Panc1 (cell line): ENCODE measurements at regions not wholly inside any gene's neighbourhood (a gene's known extent, or its start where the extent isn't known, plus 50 kb on each side); places are given as distances from the start of the nearest gene placed in this dataset.

Experiments used
- ATAC-seq: fragments of 200-7000 bp; cut with Tn5 transposase; 2 replicates; pipeline ENCODE4 v1.9.1; 2020; ENCODE audit warnings: mild to moderate bottlenecking, moderate library complexity
- BruUV-seq: library from RNA; stranded (reverse); fragments of 400-500 nt; replicated peaks from 2 replicates; lab custom pipeline; 2021; lab: Mats Ljungman, UMichigan
- CTCF ChIA-PET: fragments of 300-600 bp; sonication (Branson Sonifier 250); formaldehyde crosslinking; loops from one replicate; lab custom pipeline; 2022; ENCODE audit warnings: antibody characterized with exemption; lab: Charles Lee
- POLR2A ChIA-PET: fragments of 300-600 bp; sonication (Branson Sonifier 250); formaldehyde crosslinking; loops from one replicate; lab custom pipeline; 2022; ENCODE audit warnings: antibody characterized with exemption; lab: Charles Lee
- DNase-seq: peaks from one replicate; pipeline ENCODE4 v3.0.0-alpha.2; 2010; ENCODE audit warnings: low read depth, low spot score
- H3K27ac ChIP-seq: 2 replicates; pipeline ENCODE4 v1.5.1; 2011; ENCODE audit warnings: mild to moderate bottlenecking, low read length, inconsistent platforms
- H3K27me3 ChIP-seq: fragments of 200-500 bp; sonication (Bioruptor generic); 2 replicates; pipeline ENCODE4 v1.6.0; 2014; ENCODE audit warnings: low read length, inconsistent platforms; ENCODE audit not compliant: control insufficient read depth, insufficient read depth
- H3K36me3 ChIP-seq: fragments of 200-500 bp; sonication (Bioruptor generic); 2 replicates; pipeline ENCODE4 v1.5.1; 2014; ENCODE audit warnings: inconsistent platforms, mild to moderate bottlenecking, low read length, moderate library complexity; ENCODE audit not compliant: control insufficient read depth, insufficient read depth
- H3K4me1 ChIP-seq: 2 replicates; pipeline ENCODE4 v1.5.1; 2011; ENCODE audit warnings: inconsistent platforms, mild to moderate bottlenecking, low read length, moderate library complexity; ENCODE audit not compliant: control insufficient read depth, insufficient read depth
- H3K4me3 ChIP-seq, 2 experiments: 2 replicates each; pipeline ENCODE4 v1.5.1; 2011 to 2012; ENCODE audit warnings: low read depth in 2 of 2, low read length in 2 of 2, mild to moderate bottlenecking in 2 of 2, inconsistent platforms in 1 of 2, moderate library complexity in 1 of 2
- H3K9me3 ChIP-seq: fragments of 200-500 bp; sonication (Bioruptor generic); 2 replicates; pipeline ENCODE4 v1.5.1; 2014; ENCODE audit warnings: low read depth, mild to moderate bottlenecking, inconsistent platforms, low read length, moderate library complexity; ENCODE audit not compliant: control insufficient read depth, insufficient read depth
- POLR2AphosphoS5 ChIP-seq: IDR thresholded peaks from 2 replicates; pipeline ENCODE4 v1.6.1; 2012; ENCODE audit warnings: mild to moderate bottlenecking, low read depth, low read length, moderate library complexity
- SIN3A ChIP-seq: IDR thresholded peaks from 2 replicates; pipeline ENCODE4 v1.6.1; 2012; ENCODE audit warnings: low read depth, mild to moderate bottlenecking, low read length, moderate library complexity, borderline replicate concordance; ENCODE audit not compliant: insufficient read depth
- TCF7L2 ChIP-seq: IDR thresholded peaks from 2 replicates; pipeline ENCODE4 v1.6.1; 2011; ENCODE audit warnings: mild to moderate bottlenecking, low read depth, low read length, inconsistent platforms
- in situ Hi-C: cut with HindIII; loops from 2 replicates; pipeline ENCODE4 v1.10.0; 2016; ENCODE audit warnings: low sequenced_read_pairs, low pct_unique_long_range_greater_than_20kb
- intact Hi-C: fragments of 100-400 bp; cut with micrococcal nuclease; formaldehyde crosslinking; loops from one replicate; pipeline ENCODE4 v1.10.0; 2022; ENCODE audit not compliant: unreplicated experiment
- TF ChIP-seq, protein P1 (sequence below): fragments of 450-650 bp; IDR thresholded peaks from 2 replicates; pipeline ENCODE4 v1.5.1; 2017; ENCODE audit warnings: mild to moderate bottlenecking
- TF ChIP-seq, protein P2 (sequence below), 2 experiments: IDR thresholded peaks; 2 replicates each; pipeline ENCODE4 v1.6.1; 2011 to 2012; ENCODE audit warnings: low read depth in 2 of 2, control low read depth in 1 of 2, low read length in 1 of 2, mild to moderate bottlenecking in 1 of 2, moderate library complexity in 1 of 2; ENCODE audit not compliant: insufficient read depth in 1 of 2

DNA sequence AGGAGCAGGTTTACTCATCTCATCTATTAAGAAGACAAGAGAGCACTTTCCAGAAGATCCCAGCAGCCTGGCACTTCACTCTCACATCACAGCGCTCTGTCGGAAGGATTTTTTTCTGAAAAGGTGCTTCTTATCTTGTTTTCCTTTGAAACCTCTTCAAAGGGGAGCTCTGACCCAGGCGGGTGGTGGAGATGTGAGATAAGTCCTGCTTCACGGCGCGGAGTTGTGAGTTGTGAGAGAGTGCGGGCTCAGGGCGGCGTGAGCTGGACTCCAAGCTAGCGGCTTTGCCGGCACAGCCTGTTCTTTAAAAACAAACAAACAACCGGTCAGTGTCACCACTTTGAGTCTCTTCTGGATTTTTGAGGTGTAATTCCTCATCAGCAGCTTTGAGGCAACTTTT lies 169.0 kb upstream of the ARGLU1 start:
- no peaks in the 10 kb centered on the region for H3K36me3 ChIP-seq
- no peak overlapping the region for H3K4me3 ChIP-seq
- intact Hi-C loops (no loop called here), in situ Hi-C loops (no loop called here)
- DNase-seq (no peak), ATAC-seq (no peak)
- H3K4me1 ChIP-seq, result no peaks in the 10 kb centered on the region
- ChIA-PET POLR2A (no interaction called here), CTCF (no interaction called here)
- no peak overlapping the region for H3K27ac ChIP-seq
- H3K27me3 ChIP-seq, result no peaks in the 10 kb centered on the region
- no TSS peak for BruUV-seq
- H3K9me3 ChIP-seq, result no peaks in the 10 kb centered on the region
- TF ChIP-seq, protein P1, sequence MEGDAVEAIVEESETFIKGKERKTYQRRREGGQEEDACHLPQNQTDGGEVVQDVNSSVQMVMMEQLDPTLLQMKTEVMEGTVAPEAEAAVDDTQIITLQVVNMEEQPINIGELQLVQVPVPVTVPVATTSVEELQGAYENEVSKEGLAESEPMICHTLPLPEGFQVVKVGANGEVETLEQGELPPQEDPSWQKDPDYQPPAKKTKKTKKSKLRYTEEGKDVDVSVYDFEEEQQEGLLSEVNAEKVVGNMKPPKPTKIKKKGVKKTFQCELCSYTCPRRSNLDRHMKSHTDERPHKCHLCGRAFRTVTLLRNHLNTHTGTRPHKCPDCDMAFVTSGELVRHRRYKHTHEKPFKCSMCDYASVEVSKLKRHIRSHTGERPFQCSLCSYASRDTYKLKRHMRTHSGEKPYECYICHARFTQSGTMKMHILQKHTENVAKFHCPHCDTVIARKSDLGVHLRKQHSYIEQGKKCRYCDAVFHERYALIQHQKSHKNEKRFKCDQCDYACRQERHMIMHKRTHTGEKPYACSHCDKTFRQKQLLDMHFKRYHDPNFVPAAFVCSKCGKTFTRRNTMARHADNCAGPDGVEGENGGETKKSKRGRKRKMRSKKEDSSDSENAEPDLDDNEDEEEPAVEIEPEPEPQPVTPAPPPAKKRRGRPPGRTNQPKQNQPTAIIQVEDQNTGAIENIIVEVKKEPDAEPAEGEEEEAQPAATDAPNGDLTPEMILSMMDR, result no peak
- TF ChIP-seq POLR2AphosphoS5 (no peak), SIN3A (no peak), TCF7L2 (no peak)
- TF ChIP-seq, protein P2, sequence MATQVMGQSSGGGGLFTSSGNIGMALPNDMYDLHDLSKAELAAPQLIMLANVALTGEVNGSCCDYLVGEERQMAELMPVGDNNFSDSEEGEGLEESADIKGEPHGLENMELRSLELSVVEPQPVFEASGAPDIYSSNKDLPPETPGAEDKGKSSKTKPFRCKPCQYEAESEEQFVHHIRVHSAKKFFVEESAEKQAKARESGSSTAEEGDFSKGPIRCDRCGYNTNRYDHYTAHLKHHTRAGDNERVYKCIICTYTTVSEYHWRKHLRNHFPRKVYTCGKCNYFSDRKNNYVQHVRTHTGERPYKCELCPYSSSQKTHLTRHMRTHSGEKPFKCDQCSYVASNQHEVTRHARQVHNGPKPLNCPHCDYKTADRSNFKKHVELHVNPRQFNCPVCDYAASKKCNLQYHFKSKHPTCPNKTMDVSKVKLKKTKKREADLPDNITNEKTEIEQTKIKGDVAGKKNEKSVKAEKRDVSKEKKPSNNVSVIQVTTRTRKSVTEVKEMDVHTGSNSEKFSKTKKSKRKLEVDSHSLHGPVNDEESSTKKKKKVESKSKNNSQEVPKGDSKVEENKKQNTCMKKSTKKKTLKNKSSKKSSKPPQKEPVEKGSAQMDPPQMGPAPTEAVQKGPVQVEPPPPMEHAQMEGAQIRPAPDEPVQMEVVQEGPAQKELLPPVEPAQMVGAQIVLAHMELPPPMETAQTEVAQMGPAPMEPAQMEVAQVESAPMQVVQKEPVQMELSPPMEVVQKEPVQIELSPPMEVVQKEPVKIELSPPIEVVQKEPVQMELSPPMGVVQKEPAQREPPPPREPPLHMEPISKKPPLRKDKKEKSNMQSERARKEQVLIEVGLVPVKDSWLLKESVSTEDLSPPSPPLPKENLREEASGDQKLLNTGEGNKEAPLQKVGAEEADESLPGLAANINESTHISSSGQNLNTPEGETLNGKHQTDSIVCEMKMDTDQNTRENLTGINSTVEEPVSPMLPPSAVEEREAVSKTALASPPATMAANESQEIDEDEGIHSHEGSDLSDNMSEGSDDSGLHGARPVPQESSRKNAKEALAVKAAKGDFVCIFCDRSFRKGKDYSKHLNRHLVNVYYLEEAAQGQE (IDR thresholded peaks at IDR 0.05; ENCODE audit: insufficient read depth in 1 of 2, low read depth in 2 of 2, low read length in 1 of 2), result no peak

DNA sequence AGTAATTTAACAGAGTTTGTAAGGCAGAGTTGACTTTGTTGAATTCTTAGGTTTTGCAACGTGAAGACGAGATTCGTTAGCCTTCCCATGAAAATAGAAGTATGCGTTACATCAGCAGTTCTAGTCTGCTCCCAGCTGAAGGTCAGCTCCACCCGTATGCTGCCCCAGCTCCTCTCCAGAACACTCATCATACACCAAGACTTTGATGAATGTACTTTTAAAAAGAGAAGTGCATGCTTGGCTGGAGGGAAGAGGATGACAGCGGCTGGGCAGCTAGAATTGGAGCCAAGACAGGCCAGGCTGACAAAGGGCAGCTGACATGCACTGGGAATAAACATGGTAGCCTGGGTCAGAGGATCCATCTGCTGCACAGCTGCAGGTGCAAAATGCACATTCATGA lies 166.3 kb upstream of the ARGLU1 start:
- ATAC-seq (no peak), DNase-seq (no peak)
- POLR2A ChIA-PET, result no interaction called here
- Histone ChIP-seq H3K9me3 (no peaks in the 10 kb centered on the region), H3K27ac (no peak overlapping the region), H3K27me3 (no peaks in the 10 kb centered on the region), H3K4me3 (no peak overlapping the region), H3K4me1 (no peaks in the 10 kb centered on the region), H3K36me3 (no peaks in the 10 kb centered on the region)
- TF ChIP-seq POLR2AphosphoS5 (no peak), SIN3A (no peak), TCF7L2 (no peak)
- TF ChIP-seq, protein P1, result no peak
- TF ChIP-seq, protein P2 (IDR thresholded peaks at IDR 0.05; ENCODE audit: insufficient read depth in 1 of 2, low read depth in 2 of 2, low read length in 1 of 2), result no peak
- CTCF ChIA-PET, result no interaction called here
- BruUV-seq, result no TSS peak
- in situ Hi-C loops (no loop called here), intact Hi-C loops (no loop called here)
